Heart right ventricle (tissue), 16 donors: ENCODE measurements at regions not wholly inside any gene's neighbourhood (a gene's known extent, or its start where the extent isn't known, plus 50 kb on each side); places are given as distances from the start of the nearest gene placed in this dataset.
"Not testable (repeated sequence)": the region's sequence is repeated elsewhere in the genome, so short reads cannot be mapped to it uniquely, and the experiment has no call there.

Source experiments
- ATAC-seq, 8 donors: fragments of 200-7000 bp; cut with Tn5 transposase; one replicate each; pipeline ENCODE4 v1.9.1; 2020; ENCODE audit warnings: mild to moderate bottlenecking in 8 of 8, moderate library complexity in 8 of 8, moderate number of reproducible peaks in 1 of 8
- DNase-seq, 2 donors: peaks; one replicate each; pipeline ENCODE4 v3.0.0-alpha.2; 2020
- H3K27ac ChIP-seq, 10 donors: fragments of 200-600 bp; sonication (generic) in 2 of 10; one replicate each; pipeline versions ENCODE4 v1.5.0 to v1.8.0; 2020 to 2022; ENCODE audit warnings: mild to moderate bottlenecking in 3 of 10
- H3K27me3 ChIP-seq, 7 donors: fragments of 200-600 bp; one replicate each; pipeline ENCODE4 v1.8.0; 2021 to 2022; ENCODE audit warnings: mild to moderate bottlenecking in 2 of 7
- H3K36me3 ChIP-seq, 9 donors: fragments of 200-600 bp; sonication (generic) in 1 of 9; one replicate each; pipeline versions ENCODE4 v1.5.0 to v1.8.0; 2020 to 2022; ENCODE audit warnings: mild to moderate bottlenecking in 2 of 9
- H3K4me1 ChIP-seq, 9 donors: fragments of 200-600 bp; sonication (generic) in 1 of 9; one replicate each; pipeline versions ENCODE4 v1.5.0 to v1.8.0; 2020 to 2022; ENCODE audit warnings: mild to moderate bottlenecking in 4 of 9
- H3K4me3 ChIP-seq, 10 donors: fragments of 200-600 bp; sonication (generic) in 2 of 10; one replicate each; pipeline versions ENCODE4 v1.5.0 to v1.8.0; 2020 to 2022; ENCODE audit warnings: mild to moderate bottlenecking in 7 of 10, moderate library complexity in 2 of 10
- H3K9me3 ChIP-seq, 11 donors: fragments of 200-600 bp in 10 of 11; sonication (generic) in 2 of 11; one replicate each; pipeline versions ENCODE4 v1.5.0 to v1.8.0; 2013 to 2022; ENCODE audit warnings: mild to moderate bottlenecking in 2 of 11, control low read depth in 1 of 11, moderate library complexity in 1 of 11
- CTCF ChIP-seq, 9 donors: fragments of 200-600 bp; sonication (generic) in 2 of 9; IDR thresholded peaks; one replicate each; pipeline versions ENCODE4 v1.5.0 to v1.8.0; 2021 to 2022; ENCODE audit warnings: antibody characterized with exemption in 9 of 9, mild to moderate bottlenecking in 5 of 9, moderate library complexity in 1 of 9
- WGBS, 2 donors: extraction: QIAGEN DNeasy Blood & Tissue Kit; methylation state at CpG; one replicate each; pipeline ENCODE4 v1.1.7; 2013; ENCODE audit warnings: inconsistent platforms in 1 of 2; 5-methylcytosine and 5-hydroxymethylcytosine counted together
- intact Hi-C, 10 donors: fragments of 100-400 bp; cut with DNase I; formaldehyde crosslinking; loops; one replicate each; pipeline versions ENCODE4 v1.11.1 to v1.14.2; 2022
- donor health status: Arrhythmogenic right ventricular cardiomyopathy.
- donor health status: ischemic (EF 13 %, LVEDD 7.1; RV severe dilation, severe dysfunction).
- donor health status: healthy with polysubstance abuse.
- donor health status: DM: no; HTN: yes; CAD: no.
- donor health status: DM: no; HTN: no; CAD: no.
- donor health status: ischemic (EF 25% LVEDD 6.9; RV normal size, moderate dysfunction).
- donor health status: ischemic (EF 25% LVEDD 5.7; RV mildly dilated, moderate dysfunction).
- donor health status: healthy.
- donor health status: DM: yes; HTN: yes; CAD: no.
- donor health status: Ischemic cardiomyopathy.
- donor health status: ischemic (EF 35%, LVEDD 5.7; RV mildly dilated, moderate dysfunction).
- donor health status: nonischemic (EF 11% LVEDD 7.7; RV severe dilation, severe dysfunction).
- donor health status: DM: yes; HTN: yes; CAD: no.
- donor health status: PGD.
- donor health status: ischemic (EF 29% LVEDD 5.4; RV normal size, mild dysfunction).
- donor health status: nonischemic (EF 23%, LVEDD 6.1; RV moderate dilation, normal function).

GRCh38 chr20:50360921-50361320, 149.3 kb upstream of the PTPN1 start:
- H3K9me3 ChIP-seq, result peaks cover 0 to under 1% (median 0%) of the 10 kb centered on the region in 11 donors
- no peak overlapping the region for H3K4me3 ChIP-seq
- TF ChIP-seq CTCF (IDR thresholded peaks at IDR 0.05), result no peak
- WGBS, 2 donors, result 66 to 67% methylated on average over 8 of the region's 8 CpGs
- no peaks in the 10 kb centered on the region for H3K4me1 ChIP-seq
- H3K27me3 ChIP-seq, result no peaks in the 10 kb centered on the region
- DNase-seq, result no peak
- no peak for ATAC-seq
- no peak overlapping the region for H3K27ac ChIP-seq
- no peaks in the 10 kb centered on the region for H3K36me3 ChIP-seq
- intact Hi-C loops, result no loop called here

- H3K4me1 ChIP-seq, intact Hi-C loops, DNase-seq, H3K27me3 ChIP-seq, H3K36me3 ChIP-seq, H3K4me3 ChIP-seq, H3K27ac ChIP-seq, ATAC-seq, H3K9me3 ChIP-seq: not testable (repeated sequence)
- WGBS, 2 donors, result 97 to 100% methylated on average over 3 to 4 of the region's 6 CpGs
Measured at GRCh38 chr20:50362177-50362576, 148.0 kb upstream of the PTPN1 start.

- no peaks in the 10 kb centered on the region for H3K27me3 ChIP-seq
- ATAC-seq (no peak), DNase-seq (no peak)
- WGBS, 2 donors, result 59 to 76% methylated on average over 5 of the region's 5 CpGs
- H3K4me1 ChIP-seq, result peaks cover 0 to 8% (median 0%) of the 10 kb centered on the region in 9 donors
- no peak for TF ChIP-seq CTCF (IDR thresholded peaks at IDR 0.05)
- H3K36me3 ChIP-seq, result no peaks in the 10 kb centered on the region
- H3K27ac ChIP-seq, result no peak overlapping the region
- no peak overlapping the region for H3K4me3 ChIP-seq
- peaks cover 0 to 5% (median 0%) of the 10 kb centered on the region in 11 donors for H3K9me3 ChIP-seq
- intact Hi-C loops, result no loop called here
Measured at GRCh38 chr20:50363027-50363426, 147.2 kb upstream of the PTPN1 start.

GRCh38 chr20:50363479-50363878, 146.7 kb upstream of the PTPN1 start:
- no peak for TF ChIP-seq CTCF (IDR thresholded peaks at IDR 0.05)
- peaks cover 0 to 5% (median 0%) of the 10 kb centered on the region in 11 donors for H3K9me3 ChIP-seq
- H3K4me3 ChIP-seq, result no peak overlapping the region
- no peaks in the 10 kb centered on the region for H3K27me3 ChIP-seq
- H3K36me3 ChIP-seq, result no peaks in the 10 kb centered on the region
- DNase-seq, result no peak
- intact Hi-C loops, result no loop called here
- peaks cover 0 to 8% (median 0%) of the 10 kb centered on the region in 9 donors for H3K4me1 ChIP-seq
- ATAC-seq, result no peak
- 86 to 93% methylated on average over 5 of the region's 5 CpGs for WGBS, 2 donors
- H3K27ac ChIP-seq, result no peak overlapping the region

GRCh38 chr20:50364542-50364941, 145.6 kb upstream of the PTPN1 start:
- intact Hi-C loops, result no loop called here
- Histone ChIP-seq H3K4me3 (no peak overlapping the region), H3K9me3 (peaks cover 0 to 5% (median 0%) of the 10 kb centered on the region in 11 donors), H3K36me3 (no peaks in the 10 kb centered on the region), H3K4me1 (peaks cover 0 to 15% (median 1%) of the 10 kb centered on the region in 9 donors), H3K27me3 (no peaks in the 10 kb centered on the region), H3K27ac (no peak overlapping the region)
- WGBS, 2 donors, result 69 to 78% methylated on average over 6 of the region's 6 CpGs
- ATAC-seq (no peak), DNase-seq (no peak)
- no peak for TF ChIP-seq CTCF (IDR thresholded peaks at IDR 0.05)
